ENCODE measurements at regions not wholly inside any gene's neighbourhood (a gene's known extent, or its start where the extent isn't known, plus 50 kb on each side); places are given as distances from the start of the nearest gene placed in this dataset.

- no peaks in the 10 kb centered on the region for H3K27me3 ChIP-seq (ENCODE audit: control insufficient read depth in 2 of 2, insufficient read depth in 2 of 2, low read length in 2 of 2)
Observed at GRCh38 chr14:97851428-97851995, 1054.3 kb downstream of the VRK1 start.

More at GRCh38 chr14:97851428-97851995, 1054.3 kb downstream of the VRK1 start:
- H3K4me3 ChIP-seq (replicated peaks in 1 of 3; ENCODE audit: insufficient read depth in 1 of 3, low read depth in 1 of 3, low read length in 3 of 3), result no peak overlapping the region
- no peaks in the 10 kb centered on the region for H3K36me3 ChIP-seq (ENCODE audit: control insufficient read depth in 2 of 2, extremely low read depth in 1 of 2, insufficient read depth in 2 of 2, low read length in 2 of 2)
- FAIRE-seq, result no peak
- H3K9me3 ChIP-seq (replicated peaks; ENCODE audit: control insufficient read depth, insufficient read depth, low read length), result peaks cover 6% of the 10 kb centered on the region
- TF ChIP-seq FOS (IDR thresholded peaks at IDR 0.05; ENCODE audit: borderline replicate concordance, insufficient read depth, low read length), result no peak
- no peak for TF ChIP-seq CTCF (IDR thresholded peaks at IDR 0.05; ENCODE audit: extremely low read depth in 1 of 2, insufficient read depth in 1 of 2, low read depth in 1 of 2, low read length in 2 of 2)
- TF ChIP-seq MYC (IDR thresholded peaks at IDR 0.05; ENCODE audit: low read depth, low read length), result no peak
- TF ChIP-seq GATA2 (IDR thresholded peaks at IDR 0.05; ENCODE audit: insufficient read depth, insufficient read length, low read depth, low read length), result no peak
- no peak for TF ChIP-seq POLR2A (IDR thresholded peaks at IDR 0.05; ENCODE audit: low read depth, low read length)
- TF ChIP-seq MAX (IDR thresholded peaks at IDR 0.05; ENCODE audit: insufficient read depth, insufficient read length), result no peak
- no peak for TF ChIP-seq POLR2AphosphoS5 (IDR thresholded peaks at IDR 0.05; ENCODE audit: insufficient read depth, low read depth, low read length)
- TF ChIP-seq JUN (IDR thresholded peaks at IDR 0.05; ENCODE audit: borderline replicate concordance, insufficient read depth, insufficient read length, low read depth), result no peak
- TF ChIP-seq EZH2 (IDR thresholded peaks at IDR 0.05; ENCODE audit: borderline replicate concordance, low read depth, low read length, severe bottlenecking), result no peak
- ChIA-PET POLR2A (no interaction called here), CTCF (no interaction called here)
- dilution Hi-C loops (cut with MboI; ENCODE audit: extremely low pct_ligation_motif_present, low sequenced_read_pairs) (no loop called here), intact Hi-C loops (cut with micrococcal nuclease) (no loop called here)
- H3K4me1 ChIP-seq (ENCODE audit: control insufficient read depth, extremely low read depth, insufficient read depth, low read length), result no peaks in the 10 kb centered on the region
- no peak overlapping the region for H3K9ac ChIP-seq (replicated peaks; ENCODE audit: extremely low read depth, insufficient read depth, low read length)
- H3K4me2 ChIP-seq (ENCODE audit: insufficient read depth, low read length), result no peak overlapping the region
- no TSS peak for BruUV-seq (replicated peaks)
- no peaks in the 10 kb centered on the region for H3K79me2 ChIP-seq (ENCODE audit: control insufficient read depth, insufficient read depth, low read length)
- DNase-seq (ENCODE audit: low read depth, low spot score), result no peak
- no peaks in the 10 kb centered on the region for H3K9me1 ChIP-seq (replicated peaks; ENCODE audit: control insufficient read depth, extremely low read depth, insufficient read depth, low read length)
- H4K20me1 ChIP-seq (replicated peaks; ENCODE audit: control insufficient read depth, extremely low read depth, insufficient read depth, low read length), result no peaks in the 10 kb centered on the region
- H3K27ac ChIP-seq (ENCODE audit: insufficient read depth, low read depth, low read length), result no peak overlapping the region
- no peak overlapping the region for H2AFZ ChIP-seq (ENCODE audit: low read depth, low read length)
